Stromal cell of bone marrow (primary cell): ENCODE measurements at regions not wholly inside any gene's neighbourhood (a gene's known extent, or its start where the extent isn't known, plus 50 kb on each side); places are given as distances from the start of the nearest gene placed in this dataset.
"Not testable (repeated sequence)": the region's sequence is repeated elsewhere in the genome, so short reads cannot be mapped to it uniquely, and the experiment has no call there.

ENCODE experiments used
- DNase-seq: peaks from one replicate; pipeline ENCODE4 v3.0.0-alpha.2; 2012; ENCODE audit warnings: low read depth

DNA sequence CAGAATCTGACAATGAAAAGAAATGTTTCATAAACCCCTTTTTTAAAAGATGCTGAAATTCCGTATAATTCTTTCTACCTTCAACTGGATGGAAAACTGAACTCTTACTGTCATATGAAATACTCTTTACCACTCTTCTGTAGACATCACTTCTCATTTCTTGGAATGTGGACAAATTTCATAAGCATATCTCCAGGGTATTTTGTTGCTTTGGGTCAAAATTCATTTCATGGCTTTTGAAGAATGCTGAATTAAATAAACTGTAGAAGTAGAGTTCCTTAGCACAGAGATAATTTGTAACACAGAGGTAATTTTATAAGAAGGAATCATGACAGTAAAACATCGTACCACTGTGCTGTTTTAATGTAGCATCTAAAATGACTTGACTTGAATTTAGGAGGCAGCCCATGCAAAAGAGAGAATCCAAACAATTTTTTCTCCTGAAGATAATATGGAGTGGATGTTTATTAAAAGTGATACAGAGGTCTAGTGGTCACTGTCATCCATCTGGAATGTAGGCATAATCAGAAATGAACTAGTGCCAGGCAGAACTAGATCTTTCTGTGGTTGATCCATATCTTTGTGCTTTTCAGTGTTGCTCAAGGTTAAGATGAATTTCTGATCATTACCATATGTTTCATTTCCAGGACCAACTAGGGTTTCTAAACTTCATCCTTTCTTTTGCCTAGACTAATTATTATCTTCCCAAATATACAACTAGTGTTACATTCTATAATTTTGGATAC lies 492.0 kb downstream of the KIF20B start:
- peak; percentile 52 for DNase-seq

DNA sequence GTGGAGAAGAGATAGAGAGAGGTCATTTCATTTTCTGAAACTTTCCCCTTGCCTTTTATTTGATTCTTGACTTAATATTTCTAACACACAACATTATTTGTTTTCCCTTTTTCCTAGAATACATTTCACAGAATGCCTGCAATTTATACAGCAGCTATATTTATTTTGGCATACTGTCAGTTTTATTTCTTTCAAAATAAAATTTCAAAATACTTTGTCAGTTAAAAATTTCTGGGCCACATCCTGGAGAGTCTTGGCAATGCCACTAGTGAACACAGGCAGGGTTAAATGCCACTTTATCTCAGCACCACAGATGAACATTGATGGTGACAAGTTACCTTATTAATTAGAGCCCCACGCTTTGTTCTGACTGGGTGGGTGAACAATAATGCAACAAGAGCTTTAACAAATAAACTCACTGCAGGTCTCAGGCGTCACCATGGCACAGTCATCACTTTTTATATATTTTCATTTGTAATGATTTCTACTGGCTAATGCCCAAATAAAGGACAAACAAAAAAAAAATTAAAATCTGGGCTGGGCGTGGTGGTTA lies 494.0 kb downstream of the KIF20B start:
- no peak for DNase-seq

DNA sequence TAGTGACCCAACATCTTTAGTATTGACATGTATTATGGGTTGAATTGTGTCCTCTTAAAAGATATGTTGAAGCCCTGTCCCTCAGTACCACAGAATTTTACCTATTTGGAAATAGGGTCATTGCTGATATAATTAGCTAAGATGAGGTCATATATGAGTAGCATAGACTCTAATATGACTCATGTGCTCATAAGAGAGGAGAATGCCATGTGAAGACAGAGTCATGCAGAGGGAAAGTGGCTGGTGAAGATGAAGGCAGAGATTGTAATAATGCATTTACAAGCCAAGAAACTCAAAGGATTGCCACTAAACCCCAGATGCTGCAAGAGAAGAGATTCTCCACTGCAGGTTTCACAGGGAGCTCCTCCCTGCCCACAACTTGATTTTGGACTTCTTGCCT lies 496.4 kb downstream of the KIF20B start:
- DNase-seq, result peak; percentile 38

DNA sequence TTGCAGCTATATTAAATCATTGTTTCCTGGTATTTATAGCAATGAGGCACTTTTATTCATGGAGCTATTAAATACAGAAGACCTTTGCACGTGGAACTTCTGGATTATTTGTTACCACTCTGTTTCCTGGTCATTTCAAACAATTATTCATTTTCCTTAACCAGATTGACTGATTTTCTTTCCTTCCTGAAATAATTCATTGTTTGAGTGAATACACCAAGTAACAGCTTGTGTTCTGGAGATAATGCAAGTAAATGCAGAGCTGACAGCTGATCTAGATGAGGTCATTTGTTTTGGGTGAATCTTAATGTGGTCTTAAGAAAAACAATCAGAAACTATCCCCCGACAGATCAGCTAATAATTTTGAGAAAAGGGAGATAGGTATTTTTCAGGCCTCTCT lies 497.7 kb downstream of the KIF20B start:
- DNase-seq, result no peak

DNA sequence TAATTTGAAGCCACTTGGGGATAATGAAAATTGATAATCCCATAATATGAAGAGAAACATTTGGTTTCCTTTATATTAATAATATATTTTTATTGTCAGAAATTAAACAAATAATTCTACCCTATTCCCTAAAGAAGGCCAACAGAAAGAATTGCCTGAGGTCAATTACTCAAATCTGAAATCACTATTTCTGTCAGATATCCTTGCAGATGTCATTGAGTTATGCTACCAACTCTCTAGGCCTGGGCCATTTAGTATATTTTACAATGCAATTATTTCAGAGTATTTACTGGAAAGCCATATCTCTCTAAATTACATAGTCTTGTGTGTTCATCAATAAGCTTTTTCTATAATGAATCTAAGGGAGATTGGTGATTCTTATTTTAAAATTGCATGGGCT lies 498.1 kb downstream of the KIF20B start:
- no peak for DNase-seq

DNA sequence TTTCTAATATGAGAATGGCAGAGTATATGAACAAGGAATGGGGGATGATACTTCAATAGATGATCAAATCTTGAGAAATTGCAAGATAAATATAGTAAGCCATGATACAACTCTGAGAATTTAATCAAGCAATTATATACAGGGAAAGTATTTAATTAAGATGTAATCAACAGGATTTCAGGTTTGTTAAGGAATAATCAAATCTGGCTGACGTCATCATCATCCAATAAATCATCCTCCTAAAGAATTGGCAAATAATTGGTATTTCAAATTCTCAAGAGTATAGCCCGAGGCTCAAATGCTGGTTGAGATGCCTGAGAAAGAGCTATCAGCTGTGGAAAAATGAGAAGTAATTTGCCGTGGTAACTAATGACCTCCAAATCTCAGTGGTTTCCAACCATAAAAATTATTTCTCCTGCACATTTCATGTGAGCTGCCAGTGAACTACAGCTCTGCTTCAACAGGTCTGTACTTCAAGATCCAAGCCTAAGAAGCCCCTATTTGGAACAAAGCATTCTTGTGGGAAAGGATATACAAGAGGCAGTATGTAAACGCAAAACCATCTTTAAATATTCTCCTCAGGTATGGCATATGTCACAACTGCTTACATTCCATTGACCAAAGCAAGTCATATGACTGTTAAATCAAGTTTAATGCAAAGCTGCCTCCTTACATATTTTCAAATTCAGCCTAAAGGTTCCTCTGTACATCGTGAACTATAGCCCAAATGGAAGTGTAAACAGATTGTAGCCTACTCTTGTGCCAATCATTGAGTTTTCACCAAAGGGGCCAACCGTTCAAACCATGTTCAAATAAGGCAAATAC lies 503.0 kb downstream of the KIF20B start:
- DNase-seq, result no peak

DNA sequence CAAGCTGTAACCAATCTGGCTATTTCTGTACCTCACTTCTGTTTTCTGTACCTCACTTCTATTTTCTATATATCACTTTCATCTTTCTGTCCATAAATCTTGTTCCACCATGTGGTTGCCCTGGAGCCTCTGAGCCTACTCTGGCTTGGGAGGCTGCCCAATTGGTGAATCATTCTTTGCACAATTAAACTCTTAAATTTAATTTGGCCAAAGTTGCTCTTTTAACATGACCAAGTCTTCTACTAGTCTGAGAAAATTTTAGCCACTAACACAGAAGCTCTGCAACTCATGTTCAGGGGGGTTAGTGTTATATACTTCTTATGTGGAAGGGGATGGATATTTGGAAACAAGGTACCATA lies 503.5 kb downstream of the KIF20B start:
- peak; percentile 44 for DNase-seq

DNA sequence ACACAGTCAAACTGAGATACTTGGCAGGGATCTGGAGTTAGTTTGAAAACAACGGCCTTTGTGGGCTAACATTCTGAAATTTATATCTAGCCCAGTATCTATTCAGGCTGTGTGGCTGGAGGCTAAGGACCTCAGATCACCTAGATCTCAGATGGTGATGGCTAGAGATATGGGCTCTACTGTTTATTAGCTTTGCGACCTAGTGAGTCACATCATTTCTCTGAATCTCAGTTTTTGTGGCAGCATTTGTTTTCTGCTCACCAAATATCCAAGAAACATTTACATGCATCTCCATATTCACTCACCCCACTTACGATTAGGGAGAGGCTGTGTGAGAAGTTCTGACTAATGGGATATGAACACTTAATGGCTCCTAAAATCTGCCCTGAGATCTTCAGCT lies 503.9 kb downstream of the KIF20B start:
- DNase-seq, result no peak

DNA sequence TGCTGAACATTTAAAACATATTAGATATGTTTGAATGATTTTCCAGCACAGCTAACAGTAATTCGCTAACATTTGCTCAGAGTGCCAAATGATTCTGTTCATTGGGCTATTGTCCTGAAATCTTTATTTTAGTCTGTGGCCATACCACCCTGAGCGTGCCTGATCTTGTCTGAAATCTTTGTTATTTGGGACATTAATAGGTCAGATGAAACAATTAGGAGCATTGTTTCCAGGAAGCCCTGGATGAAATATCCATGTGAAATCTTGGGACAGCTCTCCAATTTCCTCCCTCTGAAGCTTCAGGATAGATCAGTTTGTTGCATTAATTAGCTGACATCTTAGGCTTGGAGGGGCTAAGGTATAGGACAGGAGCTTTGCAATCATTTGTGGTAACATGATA lies 512.0 kb downstream of the KIF20B start:
- DNase-seq, result no peak

DNA sequence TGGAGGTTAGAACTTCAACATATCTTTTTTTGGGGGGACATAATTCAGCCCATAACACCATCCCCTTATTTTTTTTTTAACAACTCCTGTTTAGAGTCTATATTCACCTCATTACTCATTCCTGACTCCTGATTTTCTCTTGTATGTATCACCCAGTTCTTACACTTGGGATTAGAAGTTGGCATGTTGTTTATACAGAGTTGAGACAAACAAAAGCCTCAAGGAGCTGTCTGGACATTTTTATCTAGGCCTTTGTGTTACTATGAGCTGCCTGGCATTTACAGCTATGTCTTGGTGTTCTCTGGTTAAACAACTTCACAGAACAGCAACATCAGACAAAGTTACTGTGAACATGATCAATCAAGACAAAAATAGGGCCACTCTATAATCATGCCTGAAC lies 517.5 kb downstream of the KIF20B start:
- DNase-seq, result no peak

DNA sequence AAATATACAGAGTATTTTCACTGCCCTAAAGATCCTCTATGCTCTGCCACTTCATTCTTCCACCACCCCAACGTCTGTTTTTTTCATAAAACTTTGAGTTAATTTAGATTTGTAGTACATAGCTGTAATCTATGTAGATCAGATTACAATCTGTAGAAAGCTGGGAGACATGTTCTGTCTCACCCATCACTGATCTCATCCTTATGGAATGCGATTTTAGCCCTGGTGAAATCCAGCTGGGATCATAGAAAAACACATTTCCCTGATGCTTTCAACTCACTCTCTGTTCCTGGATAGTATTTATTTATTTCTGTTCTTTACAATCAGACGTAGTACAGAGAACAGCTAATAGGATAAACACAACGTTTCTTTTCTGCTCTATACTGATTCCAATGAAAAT lies 521.0 kb downstream of the KIF20B start:
- DNase-seq, result peak; percentile 44

DNA sequence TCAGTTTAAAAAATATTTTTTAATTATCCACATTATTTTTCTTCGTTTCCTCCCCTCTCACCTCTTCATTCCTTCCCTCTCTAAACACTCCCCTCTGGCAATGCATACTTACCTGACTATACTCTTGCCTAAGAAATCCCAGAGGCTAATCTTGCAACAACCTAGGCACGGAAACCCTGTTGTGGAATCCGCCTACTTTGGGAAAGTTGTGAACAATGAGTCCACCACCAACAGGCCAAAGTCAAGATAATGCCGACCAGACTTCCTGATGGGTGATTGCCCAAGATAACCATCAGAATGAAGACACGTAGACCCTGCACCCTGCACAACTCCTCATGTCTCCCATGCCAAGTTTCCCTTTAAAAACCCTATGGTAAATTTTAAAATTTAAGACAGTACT lies 521.5 kb downstream of the KIF20B start:
- DNase-seq, result no peak

DNA sequence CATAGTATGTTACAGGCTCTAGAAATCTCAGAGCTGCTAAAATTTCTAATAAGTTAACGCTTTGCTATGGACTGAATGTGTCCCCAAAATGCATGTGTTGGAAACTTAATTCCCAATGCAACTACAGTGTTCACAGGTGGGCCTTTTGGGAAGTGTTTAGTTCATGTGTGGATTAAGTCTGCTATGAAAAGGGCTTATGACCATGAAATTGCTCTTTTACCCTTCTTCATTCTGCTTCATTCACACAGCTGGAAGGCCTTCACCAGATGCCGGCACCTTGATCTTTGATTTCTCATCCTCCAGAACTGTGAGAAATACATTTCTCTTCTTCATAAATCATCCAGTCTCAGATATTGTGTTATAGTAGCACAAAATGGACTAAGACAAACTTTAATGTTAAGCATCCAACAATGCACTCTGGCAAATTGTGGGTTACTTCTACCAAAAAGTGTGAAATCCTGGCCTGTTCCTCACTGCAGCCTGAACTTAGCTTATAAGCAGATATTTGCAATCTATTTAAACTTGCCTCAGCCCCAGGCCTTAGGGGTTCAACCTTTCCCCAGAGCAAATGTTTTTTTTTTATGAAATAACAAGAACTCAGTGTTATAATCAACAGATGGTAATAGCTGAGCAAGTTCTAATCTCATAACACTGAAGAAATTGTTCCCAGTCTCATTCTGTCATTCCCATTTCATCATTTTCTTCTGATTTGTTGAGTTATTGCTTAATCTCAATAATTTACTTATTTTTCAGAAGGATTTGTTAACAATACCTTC lies 523.6 kb downstream of the KIF20B start:
- DNase-seq, result no peak

DNA sequence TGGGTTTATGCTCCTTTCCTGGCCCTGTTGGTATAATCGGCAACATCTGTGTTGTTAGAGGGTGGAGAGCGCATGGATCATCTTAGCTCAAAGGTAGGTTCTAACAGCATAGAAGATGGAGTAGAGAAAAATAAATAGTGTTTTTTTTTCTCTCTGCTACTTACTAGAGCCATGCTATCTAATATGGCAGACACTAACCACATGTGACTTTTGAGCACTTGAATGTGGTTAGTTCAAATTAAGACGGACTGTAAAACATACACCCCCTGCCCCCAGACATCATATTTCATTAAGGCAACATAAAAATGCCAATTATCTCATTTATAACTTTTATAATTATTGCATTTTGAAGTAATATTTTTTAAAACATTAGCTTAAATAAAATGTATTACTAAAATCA lies 525.1 kb downstream of the KIF20B start:
- no peak for DNase-seq

DNA sequence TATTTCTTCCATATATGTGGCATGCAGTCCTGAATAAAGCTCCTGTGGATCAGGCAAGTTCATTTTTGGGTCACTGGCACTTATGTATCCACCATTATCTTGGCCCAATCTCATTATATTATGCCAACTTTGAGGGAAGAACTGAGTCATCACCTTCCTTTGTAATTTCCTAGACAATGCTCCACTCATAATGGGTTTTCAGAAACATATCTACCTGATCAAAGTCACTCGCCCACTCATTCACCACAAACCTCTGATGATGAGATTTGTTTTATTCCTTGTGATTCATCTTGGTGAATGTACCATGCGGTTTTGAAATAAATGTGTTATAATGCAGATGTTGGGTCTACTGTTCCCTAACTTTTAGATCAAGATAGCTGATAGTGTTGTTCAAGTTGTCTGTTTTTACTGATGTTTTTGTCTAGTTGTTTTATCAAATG lies 525.8 kb downstream of the KIF20B start:
- DNase-seq, result peak; percentile 47

DNA sequence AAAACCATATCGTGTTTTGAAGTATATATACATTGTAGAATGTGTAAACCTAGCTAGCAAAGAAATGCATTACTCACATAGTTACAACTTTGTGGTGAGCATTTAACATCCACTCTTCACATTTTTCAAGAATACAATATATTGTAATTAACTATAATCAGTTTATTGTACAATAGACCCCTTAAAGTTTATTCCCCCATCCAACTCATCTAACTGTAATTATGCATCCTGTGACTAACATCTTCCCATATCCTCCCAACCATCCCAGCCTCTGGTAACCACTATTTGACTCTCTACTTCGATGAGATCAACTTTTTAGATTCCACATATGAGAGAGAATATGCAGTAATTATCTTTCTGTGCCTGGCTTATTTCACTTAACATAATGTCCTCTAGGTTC lies 526.4 kb downstream of the KIF20B start:
- DNase-seq, result no peak

DNA sequence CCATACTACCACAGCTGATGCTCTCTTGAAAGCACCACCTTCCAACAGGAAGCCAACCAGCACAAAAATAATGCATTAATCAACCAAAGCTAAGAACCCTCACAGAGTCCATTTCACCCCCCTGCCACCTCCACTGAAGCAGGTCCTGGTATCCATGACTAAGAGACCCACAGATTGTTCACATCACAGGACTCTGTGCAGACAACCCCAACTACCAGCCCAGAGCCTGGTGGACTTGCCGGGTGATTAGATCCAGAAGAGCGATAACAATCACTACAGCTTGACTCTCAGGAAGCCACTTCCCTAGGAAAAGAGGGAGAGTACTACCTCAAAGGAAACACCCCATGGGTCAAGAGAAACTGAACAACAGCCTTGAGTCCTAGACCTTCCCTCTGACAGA lies 528.1 kb downstream of the KIF20B start:
- no peak for DNase-seq

DNA sequence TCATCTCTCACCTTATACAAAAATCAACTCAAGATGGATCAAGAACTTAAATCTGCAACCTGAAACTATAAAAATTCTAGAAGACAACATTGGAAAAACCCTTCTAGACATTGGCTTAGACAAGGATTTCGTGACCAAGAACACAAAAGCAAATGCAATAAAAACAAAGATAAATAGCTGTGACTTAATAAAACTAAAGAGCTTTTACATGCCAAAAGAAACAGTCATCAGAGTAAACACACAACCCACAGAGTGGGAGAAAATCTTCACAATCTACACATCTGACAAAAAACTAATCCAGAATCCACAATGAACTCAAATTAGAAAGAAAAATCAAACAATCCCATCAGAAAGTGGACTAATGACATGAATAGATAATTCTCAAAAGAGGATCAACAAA lies 532.4 kb downstream of the KIF20B start:
- DNase-seq, result not testable (repeated sequence)

DNA sequence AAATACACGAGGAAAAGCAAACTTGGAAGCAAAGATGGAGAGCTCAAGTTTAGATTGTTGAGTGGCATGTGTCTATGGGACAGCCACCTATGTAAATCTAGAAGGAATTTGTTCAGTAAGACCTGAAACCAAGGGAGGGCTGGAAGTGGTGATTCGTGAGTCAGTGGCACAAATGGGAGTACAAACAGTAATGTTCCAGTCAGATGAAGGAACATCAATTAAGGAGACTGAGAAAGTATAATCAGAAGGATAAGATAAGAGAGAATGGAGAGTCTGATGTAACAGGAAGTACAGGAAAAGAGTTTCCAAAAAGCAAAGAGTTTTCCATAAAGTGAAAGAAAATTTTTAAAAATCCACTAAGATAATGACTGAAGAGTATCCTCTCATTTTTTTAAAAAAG lies 544.2 kb downstream of the KIF20B start:
- DNase-seq, result no peak

DNA sequence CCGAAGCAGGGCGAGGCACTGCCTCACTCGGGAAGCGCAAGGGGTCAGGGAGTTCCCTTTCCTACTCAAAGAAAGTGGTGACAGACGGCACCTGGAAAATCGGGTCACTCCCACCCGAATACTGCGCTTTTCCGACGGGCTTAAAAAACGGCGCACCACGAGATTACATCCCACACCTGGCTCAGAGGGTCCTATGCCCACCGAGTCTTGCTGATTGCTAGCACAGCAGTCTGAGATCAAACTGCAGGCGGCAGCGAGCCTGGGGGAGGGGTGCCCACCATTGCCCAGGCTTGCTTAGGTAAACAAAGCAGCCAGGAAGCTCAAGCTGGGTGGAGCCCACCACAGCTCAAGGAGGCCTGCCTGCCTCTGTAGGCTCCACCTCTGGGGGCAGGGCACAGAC lies 549.4 kb downstream of the KIF20B start:
- DNase-seq, result not testable (repeated sequence)

DNA sequence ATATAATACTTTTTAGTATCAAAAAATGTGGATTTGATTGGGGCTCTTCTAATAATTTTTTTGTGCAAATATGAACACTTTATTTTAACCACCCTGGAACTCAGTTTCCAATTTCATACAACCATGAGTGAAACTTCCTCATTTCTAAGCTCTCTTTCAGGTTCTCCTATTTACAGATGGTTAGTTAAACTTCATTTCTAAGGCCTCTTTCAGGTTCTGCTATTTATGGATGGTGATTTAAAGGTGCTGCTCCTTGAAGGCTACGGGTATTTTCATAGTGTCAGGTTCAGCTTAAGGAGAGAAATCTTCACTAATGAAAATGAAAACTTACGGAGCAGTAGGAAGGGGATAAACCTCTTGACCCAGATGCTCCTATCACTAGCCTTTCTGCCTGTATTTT lies 568.3 kb downstream of the KIF20B start:
- no peak for DNase-seq

DNA sequence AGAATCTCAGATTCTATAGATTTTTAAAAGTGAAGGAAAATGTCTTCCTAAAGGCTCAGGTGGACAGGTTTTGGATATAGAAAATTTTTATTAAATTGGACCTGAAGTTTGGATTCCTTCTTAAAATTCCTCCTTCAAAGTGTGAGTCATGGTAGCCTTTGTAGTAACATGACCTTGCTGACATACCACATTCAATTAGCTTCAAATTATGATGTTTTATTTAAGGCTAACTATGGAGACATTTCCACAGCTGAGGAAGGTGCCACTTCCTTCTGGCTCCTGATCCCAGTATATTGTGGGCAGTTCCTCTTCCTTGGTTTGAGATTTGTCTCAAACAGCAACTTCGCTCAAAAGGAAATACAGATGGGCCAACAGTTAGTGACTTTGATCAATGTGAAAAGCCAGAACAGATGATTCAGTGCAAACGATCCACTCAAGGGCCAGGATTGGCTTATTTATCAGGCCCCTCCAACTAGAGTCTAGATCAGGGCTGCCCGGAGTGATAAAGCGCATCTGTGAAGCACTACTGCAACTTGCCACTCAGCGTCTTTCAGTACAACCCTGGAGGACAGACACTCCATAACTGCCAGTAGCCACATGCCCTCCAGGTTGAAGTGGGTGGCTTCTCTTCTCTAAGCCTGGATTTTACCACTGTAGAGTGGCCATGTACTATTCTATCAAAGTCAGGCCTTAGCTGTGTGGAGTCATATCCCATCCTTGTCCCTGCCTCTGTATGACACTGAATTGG lies 573.5 kb downstream of the KIF20B start:
- no peak for DNase-seq
